ENCODE measurements at regions not wholly inside any gene's neighbourhood (a gene's known extent, or its start where the extent isn't known, plus 50 kb on each side); places are given as distances from the start of the nearest gene placed in this dataset.

- H3K79me2 ChIP-seq (ENCODE audit: control insufficient read depth, insufficient read depth, low read length) = no peaks in the 10 kb centered on the region
- H3K9me3 ChIP-seq (ENCODE audit: control insufficient read depth, insufficient read depth, low read depth, low read length) = no peaks in the 10 kb centered on the region
- no peaks in the 10 kb centered on the region for H4K20me1 ChIP-seq (ENCODE audit: control insufficient read depth, extremely low read depth, insufficient read depth, low read length)
- H3K4me3 ChIP-seq (replicated peaks in 1 of 4; ENCODE audit: control extremely low read depth in 1 of 4, insufficient read depth in 1 of 4, low read depth in 3 of 4, low read length in 4 of 4) = no peak overlapping the region
- no peak for DNase-seq (ENCODE audit: low read depth in 2 of 2)
- H3K4me1 ChIP-seq (ENCODE audit: control insufficient read depth, extremely low read depth, insufficient read depth, low read length) = no peaks in the 10 kb centered on the region
- H3K27ac ChIP-seq (ENCODE audit: insufficient read depth, low read length) = no peak overlapping the region
- no peaks in the 10 kb centered on the region for H3K27me3 ChIP-seq (ENCODE audit: control insufficient read depth, insufficient read depth, low read length)
- TF ChIP-seq, protein P1, sequence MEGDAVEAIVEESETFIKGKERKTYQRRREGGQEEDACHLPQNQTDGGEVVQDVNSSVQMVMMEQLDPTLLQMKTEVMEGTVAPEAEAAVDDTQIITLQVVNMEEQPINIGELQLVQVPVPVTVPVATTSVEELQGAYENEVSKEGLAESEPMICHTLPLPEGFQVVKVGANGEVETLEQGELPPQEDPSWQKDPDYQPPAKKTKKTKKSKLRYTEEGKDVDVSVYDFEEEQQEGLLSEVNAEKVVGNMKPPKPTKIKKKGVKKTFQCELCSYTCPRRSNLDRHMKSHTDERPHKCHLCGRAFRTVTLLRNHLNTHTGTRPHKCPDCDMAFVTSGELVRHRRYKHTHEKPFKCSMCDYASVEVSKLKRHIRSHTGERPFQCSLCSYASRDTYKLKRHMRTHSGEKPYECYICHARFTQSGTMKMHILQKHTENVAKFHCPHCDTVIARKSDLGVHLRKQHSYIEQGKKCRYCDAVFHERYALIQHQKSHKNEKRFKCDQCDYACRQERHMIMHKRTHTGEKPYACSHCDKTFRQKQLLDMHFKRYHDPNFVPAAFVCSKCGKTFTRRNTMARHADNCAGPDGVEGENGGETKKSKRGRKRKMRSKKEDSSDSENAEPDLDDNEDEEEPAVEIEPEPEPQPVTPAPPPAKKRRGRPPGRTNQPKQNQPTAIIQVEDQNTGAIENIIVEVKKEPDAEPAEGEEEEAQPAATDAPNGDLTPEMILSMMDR (conservative IDR thresholded peaks at IDR 0.05 in 1 of 2, IDR thresholded peaks at IDR 0.05 in 1 of 2; ENCODE audit: low read depth in 1 of 2, low read length in 2 of 2) = no peak
- TF ChIP-seq EZH2 (IDR thresholded peaks at IDR 0.05; ENCODE audit: low read length, missing control alignments) = no peak
- H3K36me3 ChIP-seq (ENCODE audit: control insufficient read depth, insufficient read depth, low read length) = no peaks in the 10 kb centered on the region
- no peak overlapping the region for H3K4me2 ChIP-seq (ENCODE audit: extremely low read depth, insufficient read depth, low read length)
- H2AFZ ChIP-seq (ENCODE audit: low read length) = no peak overlapping the region
- no peak overlapping the region for H3K9ac ChIP-seq (ENCODE audit: insufficient read depth, low read length)
Observed at GRCh38 chr9:78557540-78557939, 260.6 kb downstream of the PSAT1 start.

- no peak overlapping the region for H3K4me2 ChIP-seq (ENCODE audit: extremely low read depth, insufficient read depth, low read length)
Observed at GRCh38 chr9:78559449-78559885, 262.5 kb downstream of the PSAT1 start.

GRCh38 chr9:78562021-78562420 lies 265.1 kb downstream of the PSAT1 start:
- no peaks in the 10 kb centered on the region for H3K4me1 ChIP-seq (ENCODE audit: control insufficient read depth, extremely low read depth, insufficient read depth, low read length)
- H4K20me1 ChIP-seq (ENCODE audit: control insufficient read depth, extremely low read depth, insufficient read depth, low read length) = no peaks in the 10 kb centered on the region
- H2AFZ ChIP-seq (ENCODE audit: low read length) = no peak overlapping the region
- H3K27me3 ChIP-seq (ENCODE audit: control insufficient read depth, insufficient read depth, low read length) = no peaks in the 10 kb centered on the region
- peak in 1 of 2 donors; percentile 56 for DNase-seq (ENCODE audit: low read depth in 2 of 2)
- H3K9me3 ChIP-seq (ENCODE audit: control insufficient read depth, insufficient read depth, low read depth, low read length) = no peaks in the 10 kb centered on the region
- no peak overlapping the region for H3K4me2 ChIP-seq (ENCODE audit: extremely low read depth, insufficient read depth, low read length)
- H3K9ac ChIP-seq (ENCODE audit: insufficient read depth, low read length) = no peak overlapping the region
- TF ChIP-seq, protein P1 (conservative IDR thresholded peaks at IDR 0.05 in 1 of 2, IDR thresholded peaks at IDR 0.05 in 1 of 2; ENCODE audit: low read depth in 1 of 2, low read length in 2 of 2) = no peak
- no peak for TF ChIP-seq EZH2 (IDR thresholded peaks at IDR 0.05; ENCODE audit: low read length, missing control alignments)
- no peak overlapping the region for H3K27ac ChIP-seq (ENCODE audit: insufficient read depth, low read length)
- no peaks in the 10 kb centered on the region for H3K79me2 ChIP-seq (ENCODE audit: control insufficient read depth, insufficient read depth, low read length)
- H3K36me3 ChIP-seq (ENCODE audit: control insufficient read depth, insufficient read depth, low read length) = no peaks in the 10 kb centered on the region
- no peak overlapping the region for H3K4me3 ChIP-seq (replicated peaks in 1 of 4; ENCODE audit: control extremely low read depth in 1 of 4, insufficient read depth in 1 of 4, low read depth in 3 of 4, low read length in 4 of 4)

More at GRCh38 chr9:78559449-78559885, 262.5 kb downstream of the PSAT1 start:
- Histone ChIP-seq H3K9ac (ENCODE audit: insufficient read depth, low read length) (no peak overlapping the region), H4K20me1 (ENCODE audit: control insufficient read depth, extremely low read depth, insufficient read depth, low read length) (no peaks in the 10 kb centered on the region), H3K4me1 (ENCODE audit: control insufficient read depth, extremely low read depth, insufficient read depth, low read length) (no peaks in the 10 kb centered on the region), H3K36me3 (ENCODE audit: control insufficient read depth, insufficient read depth, low read length) (no peaks in the 10 kb centered on the region), H3K4me3 (replicated peaks in 1 of 4; ENCODE audit: control extremely low read depth in 1 of 4, insufficient read depth in 1 of 4, low read depth in 3 of 4, low read length in 4 of 4) (no peak overlapping the region), H3K79me2 (ENCODE audit: control insufficient read depth, insufficient read depth, low read length) (no peaks in the 10 kb centered on the region), H2AFZ (ENCODE audit: low read length) (no peak overlapping the region), H3K27ac (ENCODE audit: insufficient read depth, low read length) (no peak overlapping the region), H3K27me3 (ENCODE audit: control insufficient read depth, insufficient read depth, low read length) (no peaks in the 10 kb centered on the region), H3K9me3 (ENCODE audit: control insufficient read depth, insufficient read depth, low read depth, low read length) (no peaks in the 10 kb centered on the region)
- peak; percentile 73 to 85 for DNase-seq (ENCODE audit: low read depth in 2 of 2)
- TF ChIP-seq EZH2 (IDR thresholded peaks at IDR 0.05; ENCODE audit: low read length, missing control alignments) = no peak
- TF ChIP-seq, protein P1 (conservative IDR thresholded peaks at IDR 0.05 in 1 of 2, IDR thresholded peaks at IDR 0.05 in 1 of 2; ENCODE audit: low read depth in 1 of 2, low read length in 2 of 2) = no peak
